Suppressor macrophage (primary cell): ENCODE measurements at regions not wholly inside any gene's neighbourhood (a gene's known extent, or its start where the extent isn't known, plus 50 kb on each side); places are given as distances from the start of the nearest gene placed in this dataset.
"Not testable (repeated sequence)": the region's sequence is repeated elsewhere in the genome, so short reads cannot be mapped to it uniquely, and the experiment has no call there.

Experiments
- DNase-seq, 4 experiments: peaks; one replicate each; pipeline ENCODE4 v3.0.0-alpha.2; 2020 to 2022

GRCh38 chr19:31532034-31532433 is 182.8 kb upstream of the TSHZ3 start:
- no peak for DNase-seq

- DNase-seq: peak in 1 of 4 experiments; percentile 6
These were observed 183.9 kb upstream of the TSHZ3 start for GRCh38 chr19:31533114-31533513.

GRCh38 chr19:31534231-31534630 is 185.0 kb upstream of the TSHZ3 start:
- DNase-seq: no peak

GRCh38 chr19:31534786-31535657 is 185.8 kb upstream of the TSHZ3 start:
- DNase-seq: no peak

GRCh38 chr19:31535691-31536460 is 186.6 kb upstream of the TSHZ3 start:
- DNase-seq: no peak

DNA sequence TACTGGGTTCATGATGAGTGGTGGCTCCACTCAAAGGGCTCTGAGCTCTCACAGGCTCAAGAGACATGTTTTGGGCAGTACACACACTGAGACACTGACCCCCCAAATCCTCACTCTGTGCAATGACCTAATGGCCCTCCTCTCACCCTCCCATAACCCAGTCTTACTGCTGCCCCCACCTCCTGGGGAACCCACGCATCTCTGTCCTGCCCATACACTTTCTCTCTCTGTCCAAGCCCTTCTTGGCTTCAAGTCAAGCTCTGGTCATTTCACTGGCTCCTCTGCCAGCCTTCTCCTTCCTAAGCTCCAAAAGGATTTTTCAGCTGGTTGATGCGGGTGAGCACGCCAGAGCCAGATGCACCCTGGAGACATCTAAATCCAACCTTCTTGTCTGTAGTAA is 187.9 kb upstream of the TSHZ3 start:
- DNase-seq: no peak

- DNase-seq: not testable (repeated sequence)
These were observed 188.7 kb upstream of the TSHZ3 start for GRCh38 chr19:31537902-31538301.

GRCh38 chr19:31538879-31539278 is 189.6 kb upstream of the TSHZ3 start:
- no peak for DNase-seq

DNA sequence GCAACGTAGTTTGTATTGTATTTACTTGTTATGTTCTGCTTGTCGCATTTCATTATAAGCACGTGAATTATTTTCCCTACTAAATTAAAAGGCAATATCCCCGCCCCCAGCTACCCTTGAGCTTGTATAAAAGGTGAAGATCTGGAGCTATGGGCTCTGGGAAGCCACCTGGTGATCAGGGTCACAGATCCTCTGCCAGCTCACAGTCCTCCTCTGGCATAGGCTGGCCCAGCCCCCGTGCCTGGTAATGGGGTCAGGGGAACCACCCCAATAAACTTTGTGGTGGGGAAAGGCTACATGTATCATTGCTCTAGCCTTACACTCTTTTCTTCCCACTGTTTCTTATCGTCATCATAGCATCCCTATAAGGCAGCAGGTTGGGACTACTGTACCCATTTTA is 190.2 kb upstream of the TSHZ3 start:
- DNase-seq: no peak

GRCh38 chr19:31541396-31541795 is 192.2 kb upstream of the TSHZ3 start:
- no peak for DNase-seq

GRCh38 chr19:31543456-31543855 is 194.2 kb upstream of the TSHZ3 start:
- DNase-seq: no peak

DNA sequence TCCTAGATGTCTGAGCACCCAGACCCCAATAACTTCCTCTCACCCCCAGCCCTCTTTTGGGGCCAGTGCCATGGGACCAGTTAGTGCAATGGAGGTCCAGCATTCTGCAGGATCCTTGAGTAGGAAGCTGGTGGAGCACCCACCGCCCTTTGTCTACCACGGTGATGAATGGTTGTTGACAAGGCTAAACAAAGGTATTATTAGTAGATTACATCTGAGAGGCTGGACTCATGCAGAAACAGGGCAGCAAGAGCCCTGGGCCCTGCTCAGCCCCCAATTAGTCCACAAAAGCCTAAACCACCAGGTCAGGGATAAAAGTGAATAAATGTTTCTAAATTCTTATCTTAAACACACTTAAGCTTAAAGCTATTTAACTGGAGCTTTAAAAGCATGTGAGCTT is 196.5 kb upstream of the TSHZ3 start:
- DNase-seq: no peak

DNA sequence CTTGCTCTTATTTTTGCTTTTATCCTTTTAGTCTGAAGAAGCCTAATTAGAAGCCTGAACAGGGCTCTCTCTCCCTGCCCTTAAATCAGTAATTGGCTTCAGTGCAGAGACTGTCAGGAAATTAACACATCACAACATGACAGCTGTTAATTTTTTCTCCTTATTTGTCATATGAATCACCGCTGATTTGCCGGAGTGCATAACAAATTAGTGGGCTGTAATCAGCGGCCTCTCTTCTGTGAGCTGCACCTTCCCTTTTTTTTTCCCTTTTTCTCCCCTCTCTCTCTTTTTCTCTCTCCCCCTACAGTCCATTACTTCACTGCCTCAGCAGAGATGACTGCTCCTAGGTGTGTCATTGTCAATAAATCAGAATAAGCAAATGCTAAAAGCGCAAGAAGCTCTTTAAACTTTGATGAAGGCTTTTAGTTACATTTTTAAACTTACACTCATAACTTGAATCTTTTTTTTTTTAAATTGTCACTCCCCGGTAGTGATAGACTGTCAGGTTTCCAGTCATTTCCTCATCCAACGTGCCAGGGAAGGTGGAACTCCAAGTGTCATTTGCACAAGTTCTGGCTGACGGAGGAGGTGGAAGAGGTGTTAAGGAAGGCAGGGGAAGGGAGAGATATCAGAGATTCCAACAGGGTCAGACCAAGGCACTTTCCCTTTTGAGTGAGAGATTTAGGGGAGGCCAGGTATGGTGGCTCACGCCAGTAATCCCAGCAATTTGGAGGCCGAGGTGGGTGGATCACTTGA is 197.1 kb upstream of the TSHZ3 start:
- no peak for DNase-seq

DNA sequence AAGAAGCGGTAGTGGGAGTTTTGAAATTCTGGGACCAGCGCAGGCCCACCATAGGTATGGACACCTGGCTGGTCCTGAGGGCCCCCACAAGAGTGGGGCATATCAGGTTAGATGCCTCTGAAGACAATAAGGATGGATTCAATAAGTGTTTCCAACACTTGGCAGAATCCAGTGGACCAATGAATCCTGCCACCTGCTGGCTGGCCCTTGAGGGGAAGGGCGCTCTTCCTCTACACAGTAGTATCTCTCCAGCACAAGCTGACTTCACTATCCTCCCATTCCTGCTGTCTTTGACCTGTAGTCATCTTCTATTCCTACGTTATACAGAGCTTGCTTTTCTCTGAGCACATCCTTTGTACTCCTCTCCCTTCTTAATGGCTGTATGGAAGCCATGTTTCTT is 199.7 kb upstream of the TSHZ3 start:
- peak; percentile 5 to 49 (median 16) for DNase-seq

DNA sequence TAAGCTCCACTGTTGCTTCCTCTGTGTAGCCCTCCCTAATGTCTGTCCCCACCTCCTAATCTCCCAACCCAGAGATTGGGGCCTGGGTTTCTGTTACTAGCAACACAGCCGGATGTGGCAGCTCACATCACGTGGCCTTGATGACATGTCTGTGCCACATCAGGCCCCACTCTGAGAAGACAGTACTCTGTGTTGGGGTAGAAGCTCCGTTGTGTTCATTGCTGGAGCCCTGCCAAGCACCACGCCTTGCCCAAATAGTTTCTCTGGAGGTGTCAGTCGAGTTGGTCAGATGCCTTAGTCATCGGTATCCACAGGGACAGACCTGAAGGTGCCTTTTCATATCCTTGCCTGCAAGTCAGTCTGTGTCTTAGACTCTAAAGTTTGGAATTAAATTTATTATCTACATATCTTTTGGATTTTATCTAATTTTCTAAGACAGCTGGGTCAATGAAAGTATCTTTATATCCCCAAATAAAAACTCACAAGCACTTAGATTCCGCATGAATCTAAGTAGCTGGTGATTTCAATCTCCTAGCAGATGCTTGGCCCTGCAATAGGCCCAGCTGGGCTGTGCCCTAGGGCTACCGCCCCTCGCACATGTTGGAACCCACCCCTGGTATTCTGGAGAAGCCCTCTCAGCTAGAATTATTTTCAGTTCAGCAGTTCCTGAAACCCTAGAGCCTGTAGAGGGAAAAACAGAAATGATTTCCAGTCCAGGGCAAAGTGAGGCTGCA is 204.0 kb upstream of the TSHZ3 start:
- DNase-seq: no peak

DNA sequence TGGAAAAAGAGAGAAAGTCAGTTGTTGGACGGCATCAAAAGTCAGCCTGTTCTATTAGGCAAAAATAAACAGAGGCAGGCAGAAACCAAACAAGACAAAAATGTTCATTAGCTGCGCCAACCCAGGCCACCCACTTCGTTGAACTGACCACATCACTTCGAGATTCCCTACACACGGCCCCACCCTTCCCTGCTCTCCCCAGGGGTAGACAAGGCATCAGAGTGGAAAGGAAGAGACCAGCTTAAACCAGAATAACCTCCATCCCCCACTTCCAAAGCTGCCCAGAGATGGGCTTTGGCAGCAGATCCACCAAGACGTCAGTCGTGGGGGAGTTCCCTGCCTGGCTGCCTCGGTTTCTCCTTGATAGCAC is 204.6 kb upstream of the TSHZ3 start:
- DNase-seq: no peak

DNA sequence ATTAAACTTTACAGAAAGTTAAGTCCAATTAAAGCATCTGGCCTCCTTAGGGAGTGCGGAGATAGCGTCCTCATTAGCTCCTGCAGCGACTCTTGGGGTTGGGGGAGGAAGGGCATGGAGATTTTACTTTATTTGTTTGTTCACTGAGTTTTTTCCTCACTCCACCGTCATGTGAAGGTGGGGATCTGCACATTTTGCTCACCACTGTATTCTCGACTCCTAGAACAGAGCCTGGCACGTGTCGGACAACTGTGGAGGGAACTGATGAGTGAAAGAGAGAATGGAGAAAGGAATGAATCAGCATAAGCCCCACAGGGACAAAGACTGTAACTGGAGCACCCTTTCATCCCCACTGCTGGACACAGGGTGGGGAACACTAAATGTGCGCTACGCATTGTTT is 205.1 kb upstream of the TSHZ3 start:
- no peak for DNase-seq

GRCh38 chr19:31555634-31556215 is 206.5 kb upstream of the TSHZ3 start:
- DNase-seq: no peak

- DNase-seq: no peak
These were observed 210.3 kb upstream of the TSHZ3 start for GRCh38 chr19:31559494-31559893.

- no peak for DNase-seq
These were observed 211.1 kb upstream of the TSHZ3 start for GRCh38 chr19:31560086-31561060.
